Suprapubic skin (tissue), 4 donors: ENCODE measurements at regions not wholly inside any gene's neighbourhood (a gene's known extent, or its start where the extent isn't known, plus 50 kb on each side); places are given as distances from the start of the nearest gene placed in this dataset.
"Not testable (repeated sequence)": the region's sequence is repeated elsewhere in the genome, so short reads cannot be mapped to it uniquely, and the experiment has no call there.

Experiments
- DNase-seq, 2 donors: peaks; one replicate each; pipeline ENCODE4 v3.0.0-alpha.2; 2019; ENCODE audit warnings: low spot score in 2 of 2
- H3K27ac ChIP-seq: fragments of 200-600 bp; sonication (generic); one replicate; pipeline ENCODE4 v1.5.1; 2019
- H3K27me3 ChIP-seq: fragments of 200-600 bp; sonication (generic); one replicate; pipeline ENCODE4 v1.5.1; 2019
- H3K36me3 ChIP-seq: fragments of 200-600 bp; sonication (generic); one replicate; pipeline ENCODE4 v1.5.1; 2019
- H3K4me1 ChIP-seq: fragments of 200-600 bp; sonication (generic); one replicate; pipeline ENCODE4 v1.5.1; 2019
- H3K4me3 ChIP-seq: fragments of 200-600 bp; sonication (generic); one replicate; pipeline ENCODE4 v1.5.1; 2019; ENCODE audit warnings: mild to moderate bottlenecking
- H3K9me3 ChIP-seq: fragments of 200-600 bp; sonication (generic); one replicate; pipeline ENCODE4 v1.5.1; 2019
- CTCF ChIP-seq, 2 donors: fragments of 200-600 bp in 1 of 2; fragments of 450-650 bp in 1 of 2; sonication (generic) in 1 of 2; IDR thresholded peaks; one replicate each; pipeline ENCODE4 v1.5.1; 2016 to 2019; ENCODE audit warnings: antibody characterized with exemption in 2 of 2, mild to moderate bottlenecking in 1 of 2, moderate library complexity in 1 of 2
- EP300 ChIP-seq: sonication (generic); formaldehyde crosslinking; IDR thresholded peaks from one replicate; pipeline ENCODE4 v1.6.1; 2017; ENCODE audit warnings: antibody characterized with exemption
- POLR2A ChIP-seq, 2 donors: fragments of 450-650 bp; IDR thresholded peaks; one replicate each; pipeline ENCODE4 v1.6.1; 2017; ENCODE audit warnings: antibody characterized with exemption in 2 of 2, mild to moderate bottlenecking in 2 of 2, moderate library complexity in 2 of 2
- POLR2AphosphoS5 ChIP-seq, 3 donors: sonication (generic); formaldehyde crosslinking; IDR thresholded peaks; one replicate each; pipeline ENCODE4 v1.6.1; 2017; ENCODE audit warnings: antibody characterized with exemption in 3 of 3
- WGBS: methylation state at CpG from one replicate; pipeline ENCODE4 v1.1.5; 2018; 5-methylcytosine and 5-hydroxymethylcytosine counted together

- Histone ChIP-seq H3K27ac (no peak overlapping the region), H3K4me3 (no peak overlapping the region), H3K4me1 (no peaks in the 10 kb centered on the region), H3K36me3 (no peaks in the 10 kb centered on the region), H3K9me3 (no peaks in the 10 kb centered on the region), H3K27me3 (no peaks in the 10 kb centered on the region)
- 50% methylated on average over 3 of the region's 3 CpGs for WGBS
- DNase-seq, result no peak
- no peak for TF ChIP-seq POLR2AphosphoS5 (IDR thresholded peaks at IDR 0.05)
- no peak for TF ChIP-seq EP300
- TF ChIP-seq CTCF (IDR thresholded peaks at IDR 0.05), result no peak
- TF ChIP-seq POLR2A (IDR thresholded peaks at IDR 0.05), result no peak
Observed at GRCh38 chr7:34227525-34227924, 322.2 kb downstream of the BMPER start.

- H3K27ac ChIP-seq, H3K9me3 ChIP-seq, H3K4me3 ChIP-seq, H3K4me1 ChIP-seq, H3K27me3 ChIP-seq, H3K36me3 ChIP-seq, DNase-seq: not testable (repeated sequence)
- 84% methylated on average over 3 of the region's 5 CpGs for WGBS
Observed at GRCh38 chr7:34235101-34235500, 329.8 kb downstream of the BMPER start.

- H3K27ac ChIP-seq, result no peak overlapping the region
- no peak for TF ChIP-seq POLR2A (IDR thresholded peaks at IDR 0.05)
- TF ChIP-seq CTCF (IDR thresholded peaks at IDR 0.05), result no peak
- TF ChIP-seq POLR2AphosphoS5 (IDR thresholded peaks at IDR 0.05), result no peak
- DNase-seq, result no peak
- H3K4me3 ChIP-seq, result no peak overlapping the region
- H3K9me3 ChIP-seq, result no peaks in the 10 kb centered on the region
- no peaks in the 10 kb centered on the region for H3K4me1 ChIP-seq
- H3K27me3 ChIP-seq, result peaks cover 3% of the 10 kb centered on the region
- H3K36me3 ChIP-seq, result no peaks in the 10 kb centered on the region
- 85% methylated on average over 2 of the region's 2 CpGs for WGBS
Observed at GRCh38 chr7:34236057-34236456, 330.7 kb downstream of the BMPER start.

- no peak overlapping the region for H3K27ac ChIP-seq
- H3K4me1 ChIP-seq, result no peaks in the 10 kb centered on the region
- 87% methylated on average over 2 of the region's 2 CpGs for WGBS
- H3K27me3 ChIP-seq, result peaks cover 3% of the 10 kb centered on the region
- no peak for TF ChIP-seq CTCF (IDR thresholded peaks at IDR 0.05)
- TF ChIP-seq POLR2AphosphoS5 (IDR thresholded peaks at IDR 0.05), result no peak
- no peak for TF ChIP-seq POLR2A (IDR thresholded peaks at IDR 0.05)
- TF ChIP-seq EP300, result no peak
- H3K9me3 ChIP-seq, result no peaks in the 10 kb centered on the region
- H3K36me3 ChIP-seq, result no peaks in the 10 kb centered on the region
- DNase-seq, result no peak
- H3K4me3 ChIP-seq, result no peak overlapping the region
Observed at GRCh38 chr7:34236839-34237492, 331.6 kb downstream of the BMPER start.

GRCh38 chr7:34237493-34237849, 332.1 kb downstream of the BMPER start:
- no peak for DNase-seq
- TF ChIP-seq EP300 (no peak), CTCF (IDR thresholded peaks at IDR 0.05) (no peak), POLR2A (IDR thresholded peaks at IDR 0.05) (no peak), POLR2AphosphoS5 (IDR thresholded peaks at IDR 0.05) (no peak)
- Histone ChIP-seq H3K36me3 (no peaks in the 10 kb centered on the region), H3K27ac (no peak overlapping the region), H3K9me3 (no peaks in the 10 kb centered on the region), H3K4me3 (no peak overlapping the region), H3K4me1 (no peaks in the 10 kb centered on the region), H3K27me3 (peaks cover 3% of the 10 kb centered on the region)
- WGBS, result 76% methylated on average over 1 of the region's 1 CpG

- Histone ChIP-seq H3K27ac (no peak overlapping the region), H3K36me3 (no peaks in the 10 kb centered on the region), H3K4me3 (no peak overlapping the region), H3K27me3 (peaks cover under 1% of the 10 kb centered on the region), H3K9me3 (no peaks in the 10 kb centered on the region), H3K4me1 (no peaks in the 10 kb centered on the region)
- WGBS, result 74% methylated on average over 4 of the region's 4 CpGs
- no peak for DNase-seq
- no peak for TF ChIP-seq POLR2AphosphoS5 (IDR thresholded peaks at IDR 0.05)
- TF ChIP-seq CTCF (IDR thresholded peaks at IDR 0.05), result no peak
- no peak for TF ChIP-seq POLR2A (IDR thresholded peaks at IDR 0.05)
- TF ChIP-seq EP300, result no peak
Observed at GRCh38 chr7:34240417-34240816, 335.1 kb downstream of the BMPER start.
